ENCODE measurements at regions not wholly inside any gene's neighbourhood (a gene's known extent, or its start where the extent isn't known, plus 50 kb on each side); places are given as distances from the start of the nearest gene placed in this dataset.
"Not testable (repeated sequence)": the region's sequence is repeated elsewhere in the genome, so short reads cannot be mapped to it uniquely, and the experiment has no call there.

DNA sequence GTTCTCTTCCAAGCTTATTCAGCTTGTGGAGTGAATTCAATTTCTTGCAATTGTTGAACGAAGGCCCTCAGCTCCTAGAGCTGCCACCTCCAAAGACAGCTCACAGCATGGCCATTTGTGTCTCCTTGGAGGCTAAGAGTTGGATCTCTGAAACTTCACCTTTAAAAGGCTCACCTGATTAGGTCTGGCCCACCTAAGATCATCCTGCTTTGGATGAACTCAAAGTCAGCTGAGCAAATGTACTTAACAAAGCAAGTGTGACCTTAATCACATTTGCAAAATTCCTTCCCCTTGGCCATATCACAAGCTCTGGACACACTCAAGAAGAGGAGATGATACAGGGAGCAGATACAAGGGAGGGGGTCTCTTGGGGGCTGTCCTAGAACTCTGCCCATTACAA is 67.8 kb upstream of the EEF2KMT start:
- TF ChIP-seq EP300 (IDR thresholded peaks at IDR 0.05; ENCODE audit: low read depth) = not testable (repeated sequence)
- TF ChIP-seq, protein P1, sequence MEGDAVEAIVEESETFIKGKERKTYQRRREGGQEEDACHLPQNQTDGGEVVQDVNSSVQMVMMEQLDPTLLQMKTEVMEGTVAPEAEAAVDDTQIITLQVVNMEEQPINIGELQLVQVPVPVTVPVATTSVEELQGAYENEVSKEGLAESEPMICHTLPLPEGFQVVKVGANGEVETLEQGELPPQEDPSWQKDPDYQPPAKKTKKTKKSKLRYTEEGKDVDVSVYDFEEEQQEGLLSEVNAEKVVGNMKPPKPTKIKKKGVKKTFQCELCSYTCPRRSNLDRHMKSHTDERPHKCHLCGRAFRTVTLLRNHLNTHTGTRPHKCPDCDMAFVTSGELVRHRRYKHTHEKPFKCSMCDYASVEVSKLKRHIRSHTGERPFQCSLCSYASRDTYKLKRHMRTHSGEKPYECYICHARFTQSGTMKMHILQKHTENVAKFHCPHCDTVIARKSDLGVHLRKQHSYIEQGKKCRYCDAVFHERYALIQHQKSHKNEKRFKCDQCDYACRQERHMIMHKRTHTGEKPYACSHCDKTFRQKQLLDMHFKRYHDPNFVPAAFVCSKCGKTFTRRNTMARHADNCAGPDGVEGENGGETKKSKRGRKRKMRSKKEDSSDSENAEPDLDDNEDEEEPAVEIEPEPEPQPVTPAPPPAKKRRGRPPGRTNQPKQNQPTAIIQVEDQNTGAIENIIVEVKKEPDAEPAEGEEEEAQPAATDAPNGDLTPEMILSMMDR (IDR thresholded peaks at IDR 0.05) = not testable (repeated sequence)

All from transverse colon (tissue), 3 donors.